Liver (tissue), 8 donors: ENCODE measurements at regions not wholly inside any gene's neighbourhood (a gene's known extent, or its start where the extent isn't known, plus 50 kb on each side); places are given as distances from the start of the nearest gene placed in this dataset.

Experiments used
- DNase-seq: peaks from one replicate; pipeline ENCODE4 v3.0.0-alpha.2; 2017; ENCODE audit warnings: low spot score
- H3K27ac ChIP-seq, 2 donors: one replicate each; pipeline ENCODE4 v1.7.0; 2013; ENCODE audit warnings: inconsistent platforms in 2 of 2, low read length in 2 of 2, control low read depth in 1 of 2, low read depth in 1 of 2, mild to moderate bottlenecking in 1 of 2
- H3K27me3 ChIP-seq, 4 donors: one replicate each; pipeline versions ENCODE4 v1.6.1 to v1.7.0; 2013; ENCODE audit warnings: low read length in 3 of 4, inconsistent platforms in 1 of 4, mild to moderate bottlenecking in 1 of 4, moderate library complexity in 1 of 4; ENCODE audit not compliant: control insufficient read depth in 4 of 4, insufficient read depth in 4 of 4
- H3K36me3 ChIP-seq, 4 donors: one replicate each; pipeline versions ENCODE4 v1.6.1 to v1.7.0; 2013; ENCODE audit warnings: low read length in 3 of 4, mild to moderate bottlenecking in 3 of 4, low read depth in 1 of 4, moderate library complexity in 1 of 4; ENCODE audit not compliant: control insufficient read depth in 4 of 4, insufficient read depth in 3 of 4
- H3K4me1 ChIP-seq, 4 donors: one replicate each; pipeline versions ENCODE4 v1.6.1 to v1.7.0; 2013; ENCODE audit warnings: low read length in 3 of 4, mild to moderate bottlenecking in 3 of 4, moderate library complexity in 1 of 4; ENCODE audit not compliant: control insufficient read depth in 4 of 4, insufficient read depth in 4 of 4
- H3K4me3 ChIP-seq, 3 donors: one replicate each; pipeline versions ENCODE4 v1.6.1 to v1.7.0; 2013; ENCODE audit warnings: low read length in 3 of 3, control low read depth in 1 of 3, low read depth in 1 of 3, mild to moderate bottlenecking in 1 of 3
- H3K9ac ChIP-seq, 2 donors: one replicate each; pipeline ENCODE4 v1.7.0; 2013; ENCODE audit warnings: low read length in 2 of 2, mild to moderate bottlenecking in 2 of 2, moderate library complexity in 2 of 2, control low read depth in 1 of 2, low read depth in 1 of 2
- H3K9me3 ChIP-seq, 4 donors: one replicate each; pipeline versions ENCODE4 v1.6.1 to v1.7.0; 2013; ENCODE audit warnings: low read length in 3 of 4; ENCODE audit not compliant: control insufficient read depth in 4 of 4
- EGR1 ChIP-seq, 2 donors: IDR thresholded peaks; 2 replicates each; pipeline ENCODE4 v1.6.1; 2016 to 2018; ENCODE audit warnings: antibody characterized with exemption in 2 of 2, low read depth in 2 of 2
- FOXA1 ChIP-seq: IDR thresholded peaks from 2 replicates; pipeline ENCODE4 v1.6.1; 2016; ENCODE audit warnings: antibody characterized with exemption
- FOXA2 ChIP-seq: IDR thresholded peaks from 2 replicates; pipeline ENCODE4 v1.6.1; 2016; ENCODE audit warnings: antibody characterized with exemption
- GABPA ChIP-seq, 2 donors: IDR thresholded peaks in 1 of 2; conservative IDR thresholded peaks in 1 of 2; 2 replicates each; pipeline ENCODE4 v1.6.1; 2016; ENCODE audit warnings: antibody characterized with exemption in 2 of 2, mild to moderate bottlenecking in 1 of 2, moderate library complexity in 1 of 2
- HNF4A ChIP-seq, 2 donors: conservative IDR thresholded peaks; 2 replicates each; pipeline ENCODE4 v1.6.1; 2016; ENCODE audit warnings: antibody characterized with exemption in 2 of 2, mild to moderate bottlenecking in 2 of 2
- HNF4G ChIP-seq: IDR thresholded peaks from 2 replicates; pipeline ENCODE4 v1.6.1; 2016; ENCODE audit warnings: antibody characterized with exemption
- JUND ChIP-seq, 2 donors: IDR thresholded peaks; 2 replicates each; pipeline ENCODE4 v1.6.1; 2016; ENCODE audit warnings: antibody characterized with exemption in 2 of 2
- NR2F2 ChIP-seq: IDR thresholded peaks from 2 replicates; pipeline ENCODE4 v1.6.1; 2016; ENCODE audit warnings: antibody characterized with exemption
- RAD21 ChIP-seq, 2 donors: IDR thresholded peaks; 2 replicates each; pipeline ENCODE4 v1.6.1; 2016; ENCODE audit warnings: antibody characterized with exemption in 2 of 2, mild to moderate bottlenecking in 2 of 2
- RXRA ChIP-seq, 2 donors: IDR thresholded peaks; 2 replicates each; pipeline ENCODE4 v1.6.1; 2017 to 2018; ENCODE audit warnings: antibody characterized with exemption in 2 of 2, mild to moderate bottlenecking in 1 of 2
- SP1 ChIP-seq: IDR thresholded peaks from 2 replicates; pipeline ENCODE4 v1.6.1; 2018; ENCODE audit warnings: antibody characterized with exemption, mild to moderate bottlenecking
- TAF1 ChIP-seq: conservative IDR thresholded peaks from 2 replicates; pipeline ENCODE4 v1.6.1; 2016; ENCODE audit warnings: antibody characterized with exemption, mild to moderate bottlenecking
- YY1 ChIP-seq: IDR thresholded peaks from 2 replicates; pipeline ENCODE4 v1.6.1; 2016; ENCODE audit warnings: antibody characterized with exemption, mild to moderate bottlenecking
- WGBS: extraction: QIAGEN DNeasy Blood & Tissue Kit; methylation state at CpG from one replicate; pipeline ENCODE4 v1.1.7; 2013; 5-methylcytosine and 5-hydroxymethylcytosine counted together
- TF ChIP-seq, protein P1 (sequence below): IDR thresholded peaks from 2 replicates; pipeline ENCODE4 v1.6.1; 2016; ENCODE audit warnings: antibody characterized with exemption
- TF ChIP-seq, protein P2 (sequence below): IDR thresholded peaks from 2 replicates; pipeline ENCODE4 v1.6.1; 2016; ENCODE audit warnings: antibody characterized with exemption, mild to moderate bottlenecking
- TF ChIP-seq, protein P3 (sequence below): fragments of 150-350 bp; IDR thresholded peaks from 2 replicates; pipeline ENCODE4 v1.5.1; 2017; ENCODE audit warnings: improper control_type of control experiment, low read depth, low read length; ENCODE audit not compliant: missing input control
- TF ChIP-seq, protein P4 (sequence below): IDR thresholded peaks from 2 replicates; pipeline ENCODE4 v1.6.1; 2016; ENCODE audit warnings: antibody characterized with exemption
- TF ChIP-seq, protein P5 (sequence below): IDR thresholded peaks from 2 replicates; pipeline ENCODE4 v1.6.1; 2016; ENCODE audit warnings: antibody characterized with exemption
- donor health status: healthy.
- donor health status: healthy.
- donor health status: healthy.
- donor health status: healthy.
- donor health status: healthy.

DNA sequence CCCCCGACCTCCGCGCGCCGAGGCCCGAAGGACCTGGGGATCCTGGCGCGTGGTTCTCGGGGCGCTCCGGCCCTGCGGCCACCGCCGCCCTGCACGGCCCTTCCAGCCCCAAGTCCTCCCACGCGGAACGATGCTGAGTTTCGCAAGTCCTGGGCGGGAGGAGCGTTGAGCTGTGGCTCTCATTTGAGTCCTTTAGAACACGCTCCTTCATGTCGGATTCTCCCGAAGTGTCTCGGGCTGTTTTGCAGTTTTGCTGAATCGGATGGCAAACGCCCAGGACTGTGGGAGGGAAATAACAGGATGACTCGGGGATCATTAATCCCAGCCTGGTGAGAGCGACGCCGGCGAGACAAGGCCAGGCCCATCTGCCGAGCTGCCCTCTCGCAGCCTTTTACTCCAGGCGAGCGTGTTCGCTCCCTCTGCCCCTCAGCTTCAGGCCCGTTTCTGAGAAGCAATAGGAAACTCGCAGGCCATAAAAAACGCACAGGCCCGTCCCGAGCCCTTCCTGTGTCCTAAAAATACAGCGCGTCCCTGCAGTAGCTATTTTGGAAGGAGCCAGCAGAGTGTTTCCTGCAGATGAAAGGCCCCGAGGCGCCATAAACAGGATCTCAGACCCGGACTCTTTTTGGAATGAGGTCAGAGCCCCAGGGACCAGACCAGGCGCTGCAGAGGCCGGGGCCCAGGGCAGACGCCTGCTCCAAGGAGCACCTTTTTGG, 153.5 kb downstream of the DLL1 start:
- Histone ChIP-seq H3K27ac (peak overlapping the region; percentile 52 to 59), H3K4me3 (no peak overlapping the region), H3K27me3 (no peaks in the 10 kb centered on the region), H3K36me3 (no peaks in the 10 kb centered on the region), H3K4me1 (peaks cover 0 to 7% (median 0%) of the 10 kb centered on the region in 4 donors), H3K9ac (no peak overlapping the region), H3K9me3 (no peaks in the 10 kb centered on the region)
- no peak for DNase-seq
- 71% methylated on average over 50 of the region's 50 CpGs for WGBS
- no peak for TF ChIP-seq HNF4A (conservative IDR thresholded peaks at IDR 0.05)
- TF ChIP-seq, protein P1, sequence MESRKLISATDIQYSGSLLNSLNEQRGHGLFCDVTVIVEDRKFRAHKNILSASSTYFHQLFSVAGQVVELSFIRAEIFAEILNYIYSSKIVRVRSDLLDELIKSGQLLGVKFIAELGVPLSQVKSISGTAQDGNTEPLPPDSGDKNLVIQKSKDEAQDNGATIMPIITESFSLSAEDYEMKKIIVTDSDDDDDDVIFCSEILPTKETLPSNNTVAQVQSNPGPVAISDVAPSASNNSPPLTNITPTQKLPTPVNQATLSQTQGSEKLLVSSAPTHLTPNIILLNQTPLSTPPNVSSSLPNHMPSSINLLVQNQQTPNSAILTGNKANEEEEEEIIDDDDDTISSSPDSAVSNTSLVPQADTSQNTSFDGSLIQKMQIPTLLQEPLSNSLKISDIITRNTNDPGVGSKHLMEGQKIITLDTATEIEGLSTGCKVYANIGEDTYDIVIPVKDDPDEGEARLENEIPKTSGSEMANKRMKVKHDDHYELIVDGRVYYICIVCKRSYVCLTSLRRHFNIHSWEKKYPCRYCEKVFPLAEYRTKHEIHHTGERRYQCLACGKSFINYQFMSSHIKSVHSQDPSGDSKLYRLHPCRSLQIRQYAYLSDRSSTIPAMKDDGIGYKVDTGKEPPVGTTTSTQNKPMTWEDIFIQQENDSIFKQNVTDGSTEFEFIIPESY, result no peak
- no peak for TF ChIP-seq JUND (IDR thresholded peaks at IDR 0.05)
- TF ChIP-seq NR2F2, result peak; percentile 89
- no peak for TF ChIP-seq GABPA (IDR thresholded peaks at IDR 0.05 in 1 of 2, conservative IDR thresholded peaks at IDR 0.05 in 1 of 2)
- TF ChIP-seq, protein P2, sequence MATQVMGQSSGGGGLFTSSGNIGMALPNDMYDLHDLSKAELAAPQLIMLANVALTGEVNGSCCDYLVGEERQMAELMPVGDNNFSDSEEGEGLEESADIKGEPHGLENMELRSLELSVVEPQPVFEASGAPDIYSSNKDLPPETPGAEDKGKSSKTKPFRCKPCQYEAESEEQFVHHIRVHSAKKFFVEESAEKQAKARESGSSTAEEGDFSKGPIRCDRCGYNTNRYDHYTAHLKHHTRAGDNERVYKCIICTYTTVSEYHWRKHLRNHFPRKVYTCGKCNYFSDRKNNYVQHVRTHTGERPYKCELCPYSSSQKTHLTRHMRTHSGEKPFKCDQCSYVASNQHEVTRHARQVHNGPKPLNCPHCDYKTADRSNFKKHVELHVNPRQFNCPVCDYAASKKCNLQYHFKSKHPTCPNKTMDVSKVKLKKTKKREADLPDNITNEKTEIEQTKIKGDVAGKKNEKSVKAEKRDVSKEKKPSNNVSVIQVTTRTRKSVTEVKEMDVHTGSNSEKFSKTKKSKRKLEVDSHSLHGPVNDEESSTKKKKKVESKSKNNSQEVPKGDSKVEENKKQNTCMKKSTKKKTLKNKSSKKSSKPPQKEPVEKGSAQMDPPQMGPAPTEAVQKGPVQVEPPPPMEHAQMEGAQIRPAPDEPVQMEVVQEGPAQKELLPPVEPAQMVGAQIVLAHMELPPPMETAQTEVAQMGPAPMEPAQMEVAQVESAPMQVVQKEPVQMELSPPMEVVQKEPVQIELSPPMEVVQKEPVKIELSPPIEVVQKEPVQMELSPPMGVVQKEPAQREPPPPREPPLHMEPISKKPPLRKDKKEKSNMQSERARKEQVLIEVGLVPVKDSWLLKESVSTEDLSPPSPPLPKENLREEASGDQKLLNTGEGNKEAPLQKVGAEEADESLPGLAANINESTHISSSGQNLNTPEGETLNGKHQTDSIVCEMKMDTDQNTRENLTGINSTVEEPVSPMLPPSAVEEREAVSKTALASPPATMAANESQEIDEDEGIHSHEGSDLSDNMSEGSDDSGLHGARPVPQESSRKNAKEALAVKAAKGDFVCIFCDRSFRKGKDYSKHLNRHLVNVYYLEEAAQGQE, result no peak
- peak; percentile 19 to 21 for TF ChIP-seq RXRA (IDR thresholded peaks at IDR 0.05)
- no peak for TF ChIP-seq FOXA1
- no peak for TF ChIP-seq TAF1
- TF ChIP-seq, protein P3, sequence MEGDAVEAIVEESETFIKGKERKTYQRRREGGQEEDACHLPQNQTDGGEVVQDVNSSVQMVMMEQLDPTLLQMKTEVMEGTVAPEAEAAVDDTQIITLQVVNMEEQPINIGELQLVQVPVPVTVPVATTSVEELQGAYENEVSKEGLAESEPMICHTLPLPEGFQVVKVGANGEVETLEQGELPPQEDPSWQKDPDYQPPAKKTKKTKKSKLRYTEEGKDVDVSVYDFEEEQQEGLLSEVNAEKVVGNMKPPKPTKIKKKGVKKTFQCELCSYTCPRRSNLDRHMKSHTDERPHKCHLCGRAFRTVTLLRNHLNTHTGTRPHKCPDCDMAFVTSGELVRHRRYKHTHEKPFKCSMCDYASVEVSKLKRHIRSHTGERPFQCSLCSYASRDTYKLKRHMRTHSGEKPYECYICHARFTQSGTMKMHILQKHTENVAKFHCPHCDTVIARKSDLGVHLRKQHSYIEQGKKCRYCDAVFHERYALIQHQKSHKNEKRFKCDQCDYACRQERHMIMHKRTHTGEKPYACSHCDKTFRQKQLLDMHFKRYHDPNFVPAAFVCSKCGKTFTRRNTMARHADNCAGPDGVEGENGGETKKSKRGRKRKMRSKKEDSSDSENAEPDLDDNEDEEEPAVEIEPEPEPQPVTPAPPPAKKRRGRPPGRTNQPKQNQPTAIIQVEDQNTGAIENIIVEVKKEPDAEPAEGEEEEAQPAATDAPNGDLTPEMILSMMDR, result no peak
- no peak for TF ChIP-seq HNF4G
- TF ChIP-seq FOXA2, result no peak
- TF ChIP-seq, protein P4, sequence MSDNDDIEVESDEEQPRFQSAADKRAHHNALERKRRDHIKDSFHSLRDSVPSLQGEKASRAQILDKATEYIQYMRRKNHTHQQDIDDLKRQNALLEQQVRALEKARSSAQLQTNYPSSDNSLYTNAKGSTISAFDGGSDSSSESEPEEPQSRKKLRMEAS, result no peak
- TF ChIP-seq YY1, result peak; percentile 47
- TF ChIP-seq, protein P5, sequence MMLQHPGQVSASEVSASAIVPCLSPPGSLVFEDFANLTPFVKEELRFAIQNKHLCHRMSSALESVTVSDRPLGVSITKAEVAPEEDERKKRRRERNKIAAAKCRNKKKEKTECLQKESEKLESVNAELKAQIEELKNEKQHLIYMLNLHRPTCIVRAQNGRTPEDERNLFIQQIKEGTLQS, result no peak
- TF ChIP-seq RAD21 (IDR thresholded peaks at IDR 0.05), result peak; percentile 16 to 49
- no peak for TF ChIP-seq EGR1 (IDR thresholded peaks at IDR 0.05; ENCODE audit: low read depth in 2 of 2)
- peak; percentile 40 for TF ChIP-seq SP1
